K562 (cell line): ENCODE measurements at regions not wholly inside any gene's neighbourhood (a gene's known extent, or its start where the extent isn't known, plus 50 kb on each side); places are given as distances from the start of the nearest gene placed in this dataset.

Experiments
- ATAC-seq: fragments of 200-7000 bp; cut with Tn5 transposase; 3 replicates; pipeline ENCODE4 v1.9.1; 2020; ENCODE audit warnings: moderate library complexity
- BruUV-seq: library from RNA; stranded (reverse); fragments of 400-500 nt; replicated peaks from 2 replicates; lab custom pipeline; 2021; lab: Mats Ljungman, UMichigan
- CTCF ChIA-PET: fragments of 300-600 bp; formaldehyde crosslinking; extraction: SDS; loops from one replicate; lab custom pipeline; 2021; ENCODE audit warnings: low intra/inter-chr PET ratio; lab: Yijun Ruan, JAX
- POLR2A ChIA-PET: fragments of 300-600, 350-650 bp; sonication (Branson Sonifier 250); formaldehyde crosslinking; extraction: SDS; loops from one replicate; lab custom pipeline; 2021; ENCODE audit warnings: antibody characterized with exemption, inconsistent platforms; lab: Yijun Ruan, JAX
- DNase-seq, 4 experiments: peaks; one replicate each; pipeline versions ENCODE4 v3.0.0 to v3.0.0-alpha.2; 2011 to 2018; ENCODE audit warnings: low spot score in 3 of 4, mixed read lengths in 3 of 4; ENCODE audit errors: extremely low read depth in 1 of 4
- FAIRE-seq: peaks from 2 replicates; lab custom pipeline; 2011; peaks lifted over from hg19 to GRCh38; lab: Jason Lieb, UNC
- H2AFZ ChIP-seq: 2 replicates; pipeline ENCODE4 v1.6.0; 2011; ENCODE audit warnings: low read depth, low read length, control low read depth, inconsistent platforms
- H3K27ac ChIP-seq: fragments of 200-600 bp; 3 replicates; pipeline ENCODE4 v1.8.0; 2011; ENCODE audit warnings: low read depth, mild to moderate bottlenecking, control low read depth, inconsistent platforms, low read length, moderate library complexity, mixed read lengths; ENCODE audit errors: extremely low read depth
- H3K27me3 ChIP-seq, 2 experiments: fragments of 300-600 bp in 1 of 2; 2 replicates in 1 of 2; 3 replicates in 1 of 2; pipeline versions ENCODE4 v1.6.0 to v1.8.0; 2011; ENCODE audit warnings: inconsistent platforms in 2 of 2, low read length in 2 of 2, mild to moderate bottlenecking in 1 of 2, mixed read lengths in 1 of 2, moderate library complexity in 1 of 2; ENCODE audit not compliant: control insufficient read depth in 2 of 2, insufficient read depth in 2 of 2
- H3K36me3 ChIP-seq: fragments of 300-600 bp; 3 replicates; pipeline ENCODE4 v1.8.0; 2011; ENCODE audit warnings: mild to moderate bottlenecking, low read length, inconsistent platforms; ENCODE audit not compliant: control insufficient read depth, insufficient read depth
- H3K4me1 ChIP-seq, 2 experiments: fragments of 200-600 bp in 1 of 2; replicated peaks in 1 of 2; 2 replicates in 1 of 2; 3 replicates in 1 of 2; pipeline versions ENCODE4 v1.5.1 to v1.8.0; 2011; ENCODE audit warnings: inconsistent platforms in 2 of 2, low read length in 2 of 2, mild to moderate bottlenecking in 1 of 2, mixed read lengths in 1 of 2, moderate library complexity in 1 of 2; ENCODE audit not compliant: control insufficient read depth in 2 of 2, insufficient read depth in 2 of 2
- H3K4me2 ChIP-seq: 2 replicates; pipeline ENCODE4 v1.6.1; 2011; ENCODE audit warnings: low read length, control low read depth, inconsistent platforms, mixed read lengths; ENCODE audit not compliant: insufficient read depth
- H3K4me3 ChIP-seq: fragments of 200-600 bp; sonication (generic), shearing (Covaris generic); 2 replicates; pipeline ENCODE4 v1.5.1; 2016; ENCODE audit warnings: control low read depth, inconsistent platforms
- H3K79me2 ChIP-seq: fragments of 200-600 bp; 3 replicates; pipeline ENCODE4 v1.8.0; 2011; ENCODE audit warnings: low read length, inconsistent platforms; ENCODE audit not compliant: control insufficient read depth, insufficient read depth
- H3K9ac ChIP-seq, 2 experiments: 2 replicates each; pipeline versions ENCODE4 v1.6.0 to v1.6.1; 2011; ENCODE audit warnings: low read depth in 2 of 2, low read length in 2 of 2, control low read depth in 1 of 2, inconsistent platforms in 1 of 2, mild to moderate bottlenecking in 1 of 2, mixed read lengths in 1 of 2; ENCODE audit not compliant: insufficient read depth in 1 of 2
- H3K9me1 ChIP-seq: one replicate; pipeline ENCODE4 v1.6.0; 2011; ENCODE audit warnings: inconsistent platforms, mild to moderate bottlenecking, low read length, moderate library complexity; ENCODE audit not compliant: control insufficient read depth, insufficient read depth
- H3K9me3 ChIP-seq: replicated peaks from 2 replicates; pipeline ENCODE4 v1.5.1; 2011; ENCODE audit warnings: low read depth, low read length, inconsistent platforms; ENCODE audit not compliant: control insufficient read depth, insufficient read depth
- H4K20me1 ChIP-seq: replicated peaks from 2 replicates; pipeline ENCODE4 v1.6.1; 2011; ENCODE audit warnings: low read length, inconsistent platforms, mixed read lengths; ENCODE audit not compliant: control insufficient read depth, insufficient read depth
- CBFA2T3 ChIP-seq: fragments of 450-650 bp; IDR thresholded peaks from 2 replicates; pipeline ENCODE4 v1.6.1; 2017
- CTBP1 ChIP-seq: fragments of 450-650 bp; IDR thresholded peaks from 2 replicates; pipeline ENCODE4 v1.6.1; 2016; ENCODE audit warnings: borderline replicate concordance
- GATAD2A ChIP-seq: fragments of 450-650 bp; IDR thresholded peaks from 2 replicates; pipeline ENCODE4 v1.6.1; 2017
- HNRNPL ChIP-seq: fragments of 200-400 bp; formaldehyde crosslinking; IDR thresholded peaks from 2 replicates; pipeline ENCODE4 v1.6.1; 2017; ENCODE audit warnings: low read depth, mild to moderate bottlenecking, low read length
- IRF2 ChIP-seq: sonication (generic); formaldehyde crosslinking; IDR thresholded peaks from 2 replicates; pipeline ENCODE4 v1.8.1; 2022; ENCODE audit warnings: mild to moderate bottlenecking, missing genetic modification reagents
- KHSRP ChIP-seq: fragments of 450-650 bp; IDR thresholded peaks from 2 replicates; pipeline ENCODE4 v1.6.1; 2017
- NCOA6 ChIP-seq: fragments of 450-650 bp; IDR thresholded peaks from 2 replicates; pipeline ENCODE4 v1.6.1; 2017; ENCODE audit warnings: mild to moderate bottlenecking
- NFE2L1 ChIP-seq: fragments of 450-650 bp; IDR thresholded peaks from 2 replicates; pipeline ENCODE4 v1.6.1; 2016; ENCODE audit warnings: missing genetic modification characterization, low read depth, mild to moderate bottlenecking, missing compliant biosample characterization, moderate library complexity, borderline replicate concordance
- POLR2H ChIP-seq: IDR thresholded peaks from 2 replicates; pipeline ENCODE4 v1.6.1; 2016; ENCODE audit warnings: missing genetic modification characterization, low read depth, mild to moderate bottlenecking, control low read depth, missing compliant biosample characterization, moderate library complexity
- SIX5 ChIP-seq, 2 experiments: IDR thresholded peaks; 2 replicates each; pipeline ENCODE4 v1.6.1; 2011; ENCODE audit warnings: low read length in 2 of 2, borderline replicate concordance in 1 of 2, low read depth in 1 of 2, mild to moderate bottlenecking in 1 of 2, moderate library complexity in 1 of 2; ENCODE audit not compliant: insufficient read depth in 1 of 2
- TEAD2 ChIP-seq: fragments of 450-650 bp; IDR thresholded peaks from 2 replicates; pipeline ENCODE4 v1.6.1; 2016; ENCODE audit warnings: missing genetic modification characterization, control low read depth, missing compliant biosample characterization
- ZNF146 ChIP-seq: IDR thresholded peaks from one replicate; pipeline ENCODE4 v1.6.1; 2018; ENCODE audit warnings: missing compliant biosample characterization; ENCODE audit not compliant: unreplicated experiment
- ZNF224 ChIP-seq: sonication (generic); formaldehyde crosslinking; IDR thresholded peaks from 2 replicates; pipeline ENCODE4 v1.8.0; 2022; ENCODE audit warnings: mild to moderate bottlenecking, missing genetic modification reagents
- ZNF398 ChIP-seq: fragments of 250-450 bp; sonication (Bioruptor Pico); IDR thresholded peaks from 2 replicates; pipeline ENCODE4 v1.8.0; 2021; ENCODE audit warnings: moderate library complexity, mild to moderate bottlenecking, inconsistent platforms
- ZNF436 ChIP-seq: fragments of 250-450, 450-650 bp; sonication (Bioruptor Pico); formaldehyde crosslinking; IDR thresholded peaks from 2 replicates; pipeline ENCODE4 v1.7.0; 2020; ENCODE audit warnings: mild to moderate bottlenecking
- WGBS: fragments of 100-300 bp; shearing (Covaris generic); methylation state at CpG from one replicate; pipeline ENCODE4 v1.1.6; 2016; ENCODE audit warnings: low coverage, mixed read lengths; ENCODE audit not compliant: insufficient coverage; ENCODE audit errors: missing lambda C conversion rate; 5-methylcytosine and 5-hydroxymethylcytosine counted together
- in situ Hi-C: fragments of 300-500 bp; cut with MboI; formaldehyde crosslinking; loops from 4 replicates; pipeline ENCODE4 v1.15.0; 2018; ENCODE audit warnings: inconsistent platforms, mixed read lengths
- intact Hi-C: fragments of 100-400 bp; cut with micrococcal nuclease; formaldehyde crosslinking; loops from 2 replicates; pipeline ENCODE4 v1.14.2; 2022
- TF ChIP-seq, protein P1 (sequence below): sonication (generic); IDR thresholded peaks from 2 replicates; pipeline ENCODE4 v1.6.1; 2016
- TF ChIP-seq, protein P2 (sequence below): sonication (generic); formaldehyde crosslinking; IDR thresholded peaks from 2 replicates; pipeline ENCODE4 v1.8.1; 2023; ENCODE audit warnings: mild to moderate bottlenecking, missing genetic modification reagents
- TF ChIP-seq, protein P3 (sequence below): fragments of 250-450 bp; sonication (Bioruptor Pico); IDR thresholded peaks from 2 replicates; pipeline ENCODE4 v1.5.0; 2021; ENCODE audit warnings: mild to moderate bottlenecking, borderline replicate concordance

GRCh38 chr2:180564051-180564450 is 416.4 kb upstream of the UBE2E3 start (continued):
- TF ChIP-seq, protein P1, sequence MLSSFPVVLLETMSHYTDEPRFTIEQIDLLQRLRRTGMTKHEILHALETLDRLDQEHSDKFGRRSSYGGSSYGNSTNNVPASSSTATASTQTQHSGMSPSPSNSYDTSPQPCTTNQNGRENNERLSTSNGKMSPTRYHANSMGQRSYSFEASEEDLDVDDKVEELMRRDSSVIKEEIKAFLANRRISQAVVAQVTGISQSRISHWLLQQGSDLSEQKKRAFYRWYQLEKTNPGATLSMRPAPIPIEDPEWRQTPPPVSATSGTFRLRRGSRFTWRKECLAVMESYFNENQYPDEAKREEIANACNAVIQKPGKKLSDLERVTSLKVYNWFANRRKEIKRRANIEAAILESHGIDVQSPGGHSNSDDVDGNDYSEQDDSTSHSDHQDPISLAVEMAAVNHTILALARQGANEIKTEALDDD: no peak
- no peak for TF ChIP-seq CTBP1
- TF ChIP-seq SIX5 (IDR thresholded peaks at IDR 0.05; ENCODE audit: borderline replicate concordance in 1 of 2, insufficient read depth in 1 of 2, low read depth in 1 of 2, low read length in 2 of 2): no peak
- TF ChIP-seq, protein P2, sequence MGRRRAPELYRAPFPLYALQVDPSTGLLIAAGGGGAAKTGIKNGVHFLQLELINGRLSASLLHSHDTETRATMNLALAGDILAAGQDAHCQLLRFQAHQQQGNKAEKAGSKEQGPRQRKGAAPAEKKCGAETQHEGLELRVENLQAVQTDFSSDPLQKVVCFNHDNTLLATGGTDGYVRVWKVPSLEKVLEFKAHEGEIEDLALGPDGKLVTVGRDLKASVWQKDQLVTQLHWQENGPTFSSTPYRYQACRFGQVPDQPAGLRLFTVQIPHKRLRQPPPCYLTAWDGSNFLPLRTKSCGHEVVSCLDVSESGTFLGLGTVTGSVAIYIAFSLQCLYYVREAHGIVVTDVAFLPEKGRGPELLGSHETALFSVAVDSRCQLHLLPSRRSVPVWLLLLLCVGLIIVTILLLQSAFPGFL: no peak
- TF ChIP-seq NFE2L1 (tag): no peak
- TF ChIP-seq CBFA2T3: no peak
- TF ChIP-seq, all 486 proteins: peak for 0

DNA sequence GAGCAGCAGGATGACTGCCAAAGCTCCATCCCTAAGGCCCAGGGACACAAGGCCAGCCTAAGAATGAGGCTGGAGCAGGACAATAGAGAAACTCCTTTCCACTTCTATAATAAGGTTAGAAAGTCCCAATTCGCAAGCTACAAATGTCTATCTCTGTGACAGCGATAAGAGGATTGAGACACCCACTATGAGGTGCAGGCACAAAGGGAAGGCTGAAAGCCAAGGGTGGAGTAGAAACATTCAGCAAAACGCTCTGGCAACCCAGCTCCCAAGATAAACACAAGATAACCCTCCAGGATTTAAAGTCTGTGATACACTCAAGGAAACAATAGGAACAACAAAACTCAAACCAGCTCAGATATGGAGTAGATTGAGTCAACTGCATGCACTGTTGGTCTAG is 418.0 kb upstream of the UBE2E3 start:
- no peaks in the 10 kb centered on the region for H3K36me3 ChIP-seq
- H3K79me2 ChIP-seq: no peaks in the 10 kb centered on the region
- CTCF ChIA-PET: no interaction called here
- H3K9ac ChIP-seq: no peak overlapping the region
- no peaks in the 10 kb centered on the region for H3K4me1 ChIP-seq
- BruUV-seq: no TSS peak
- 0% methylated on average over 3 of the region's 3 CpGs for WGBS
- H3K9me3 ChIP-seq: no peaks in the 10 kb centered on the region; the same call in 1 of the 2 replicates
- intact Hi-C loops (no loop called here), in situ Hi-C loops (no loop called here)
- H3K9me1 ChIP-seq: no peaks in the 10 kb centered on the region
- no peak overlapping the region for H3K4me2 ChIP-seq
- POLR2A ChIA-PET: no interaction called here
- H2AFZ ChIP-seq: no peak overlapping the region
- no peak overlapping the region for H3K27ac ChIP-seq
- no peaks in the 10 kb centered on the region for H3K27me3 ChIP-seq
- ATAC-seq (no peak), DNase-seq (no peak), FAIRE-seq (no peak)
- no peak overlapping the region for H3K4me3 ChIP-seq
- H4K20me1 ChIP-seq: no peaks in the 10 kb centered on the region
- TF ChIP-seq, protein P3, sequence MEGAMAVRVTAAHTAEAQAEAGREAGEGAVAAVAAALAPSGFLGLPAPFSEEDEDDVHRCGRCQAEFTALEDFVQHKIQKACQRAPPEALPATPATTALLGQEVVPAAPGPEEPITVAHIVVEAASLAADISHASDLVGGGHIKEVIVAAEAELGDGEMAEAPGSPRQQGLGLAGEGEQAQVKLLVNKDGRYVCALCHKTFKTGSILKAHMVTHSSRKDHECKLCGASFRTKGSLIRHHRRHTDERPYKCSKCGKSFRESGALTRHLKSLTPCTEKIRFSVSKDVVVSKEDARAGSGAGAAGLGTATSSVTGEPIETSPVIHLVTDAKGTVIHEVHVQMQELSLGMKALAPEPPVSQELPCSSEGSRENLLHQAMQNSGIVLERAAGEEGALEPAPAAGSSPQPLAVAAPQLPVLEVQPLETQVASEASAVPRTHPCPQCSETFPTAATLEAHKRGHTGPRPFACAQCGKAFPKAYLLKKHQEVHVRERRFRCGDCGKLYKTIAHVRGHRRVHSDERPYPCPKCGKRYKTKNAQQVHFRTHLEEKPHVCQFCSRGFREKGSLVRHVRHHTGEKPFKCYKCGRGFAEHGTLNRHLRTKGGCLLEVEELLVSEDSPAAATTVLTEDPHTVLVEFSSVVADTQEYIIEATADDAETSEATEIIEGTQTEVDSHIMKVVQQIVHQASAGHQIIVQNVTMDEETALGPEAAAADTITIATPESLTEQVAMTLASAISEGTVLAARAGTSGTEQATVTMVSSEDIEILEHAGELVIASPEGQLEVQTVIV (CRISPR knock-in tag): no peak
- TF ChIP-seq TEAD2 (no peak), ZNF146 (CRISPR knock-in tag) (no peak), IRF2 (CRISPR knock-in tag) (no peak), POLR2H (tag) (no peak), ZNF436 (CRISPR knock-in tag) (no peak), NCOA6 (no peak), GATAD2A (no peak), HNRNPL (no peak), ZNF398 (CRISPR knock-in tag) (no peak), KHSRP (no peak), ZNF224 (CRISPR knock-in tag) (no peak)
